Thyroid gland (tissue), 4 donors: ENCODE measurements at regions not wholly inside any gene's neighbourhood (a gene's known extent, or its start where the extent isn't known, plus 50 kb on each side); places are given as distances from the start of the nearest gene placed in this dataset.

Experiments
- DNase-seq, 2 donors: peaks; one replicate each; pipeline ENCODE4 v3.0.0-alpha.2; 2019
- H3K27ac ChIP-seq, 3 donors: fragments of 200-600 bp; sonication (generic); 1 replicate in 2 of 3; 2 replicates in 1 of 3; pipeline ENCODE4 v1.5.1; 2016 to 2019; ENCODE audit warnings: mild to moderate bottlenecking in 1 of 3, moderate library complexity in 1 of 3
- H3K27me3 ChIP-seq: fragments of 200-600 bp; sonication (generic); one replicate; pipeline ENCODE4 v1.5.1; 2019
- H3K36me3 ChIP-seq, 2 donors: fragments of 200-600 bp; sonication (generic); one replicate each; pipeline ENCODE4 v1.5.1; 2016 to 2019
- H3K4me1 ChIP-seq, 2 donors: fragments of 200-600 bp; sonication (generic); one replicate each; pipeline ENCODE4 v1.5.1; 2017 to 2019
- H3K4me3 ChIP-seq, 3 donors: fragments of 200-600 bp; sonication (generic); replicated peaks in 1 of 3; 1 replicate in 2 of 3; 2 replicates in 1 of 3; pipeline ENCODE4 v1.5.1; 2016; ENCODE audit warnings: mild to moderate bottlenecking in 1 of 3
- H3K9me3 ChIP-seq: fragments of 200-600 bp; sonication (generic); one replicate; pipeline ENCODE4 v1.5.1; 2017
- POLR2A ChIP-seq, 2 donors: fragments of 450-650 bp; IDR thresholded peaks; one replicate each; pipeline ENCODE4 v1.6.1; 2017; ENCODE audit warnings: antibody characterized with exemption in 2 of 2, mild to moderate bottlenecking in 2 of 2, moderate library complexity in 1 of 2
- WGBS, 2 donors: methylation state at CpG; one replicate each; pipeline ENCODE4 v1.1.5; 2017; 5-methylcytosine and 5-hydroxymethylcytosine counted together
- intact Hi-C: fragments of 100-400 bp; cut with DNase I; formaldehyde crosslinking; loops from one replicate; pipeline ENCODE4 v1.15.1; 2023
- TF ChIP-seq, protein P1 (sequence below), 6 experiments: fragments of 200-600 bp in 3 of 6; fragments of 450-650 bp in 3 of 6; sonication (generic) in 3 of 6; IDR thresholded peaks; one replicate each; pipeline ENCODE4 v1.5.1; 2016 to 2019; ENCODE audit warnings: antibody characterized with exemption in 6 of 6, mild to moderate bottlenecking in 2 of 6, inconsistent platforms in 1 of 6, moderate library complexity in 1 of 6

DNA sequence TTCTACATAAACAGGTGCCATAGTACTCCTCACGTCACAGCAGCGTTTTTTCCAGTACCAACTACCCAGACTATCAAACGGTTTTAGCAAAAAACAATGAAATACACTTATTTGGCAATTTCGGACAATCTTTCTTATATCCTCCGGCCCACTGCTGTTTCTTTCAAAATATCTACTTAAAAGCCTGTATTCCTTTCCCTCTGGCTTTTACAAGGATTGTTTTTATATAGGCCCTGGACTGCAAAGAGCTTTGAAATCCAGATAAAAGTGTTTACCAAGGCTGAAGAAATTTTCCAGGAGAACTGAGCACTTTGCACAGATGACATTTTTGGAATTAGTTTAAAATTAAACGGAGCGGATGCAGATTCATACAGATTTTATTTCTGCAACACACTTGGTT is 255.9 kb upstream of the STARD13 start:
- intact Hi-C loops: loop anchor here (5.0 to 10.0 kb wide), 3 partner anchors 181 to 954 kb away; partner anchors contain the start of gene PDS5B
- Histone ChIP-seq H3K36me3 (no peaks in the 10 kb centered on the region), H3K9me3 (no peaks in the 10 kb centered on the region), H3K4me3 (peak overlapping the region in 1 of 3 donors; percentile 15), H3K27ac (peak overlapping the region; percentile 96 to 98 (median 96)), H3K4me1 (peaks cover 16 to 18% of the 10 kb centered on the region in 2 donors), H3K27me3 (no peaks in the 10 kb centered on the region)
- no peak for DNase-seq
- 68 to 73% methylated on average over 7 of the region's 7 CpGs for WGBS, 2 donors
- TF ChIP-seq, protein P1, sequence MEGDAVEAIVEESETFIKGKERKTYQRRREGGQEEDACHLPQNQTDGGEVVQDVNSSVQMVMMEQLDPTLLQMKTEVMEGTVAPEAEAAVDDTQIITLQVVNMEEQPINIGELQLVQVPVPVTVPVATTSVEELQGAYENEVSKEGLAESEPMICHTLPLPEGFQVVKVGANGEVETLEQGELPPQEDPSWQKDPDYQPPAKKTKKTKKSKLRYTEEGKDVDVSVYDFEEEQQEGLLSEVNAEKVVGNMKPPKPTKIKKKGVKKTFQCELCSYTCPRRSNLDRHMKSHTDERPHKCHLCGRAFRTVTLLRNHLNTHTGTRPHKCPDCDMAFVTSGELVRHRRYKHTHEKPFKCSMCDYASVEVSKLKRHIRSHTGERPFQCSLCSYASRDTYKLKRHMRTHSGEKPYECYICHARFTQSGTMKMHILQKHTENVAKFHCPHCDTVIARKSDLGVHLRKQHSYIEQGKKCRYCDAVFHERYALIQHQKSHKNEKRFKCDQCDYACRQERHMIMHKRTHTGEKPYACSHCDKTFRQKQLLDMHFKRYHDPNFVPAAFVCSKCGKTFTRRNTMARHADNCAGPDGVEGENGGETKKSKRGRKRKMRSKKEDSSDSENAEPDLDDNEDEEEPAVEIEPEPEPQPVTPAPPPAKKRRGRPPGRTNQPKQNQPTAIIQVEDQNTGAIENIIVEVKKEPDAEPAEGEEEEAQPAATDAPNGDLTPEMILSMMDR (IDR thresholded peaks at IDR 0.05): no peak

DNA sequence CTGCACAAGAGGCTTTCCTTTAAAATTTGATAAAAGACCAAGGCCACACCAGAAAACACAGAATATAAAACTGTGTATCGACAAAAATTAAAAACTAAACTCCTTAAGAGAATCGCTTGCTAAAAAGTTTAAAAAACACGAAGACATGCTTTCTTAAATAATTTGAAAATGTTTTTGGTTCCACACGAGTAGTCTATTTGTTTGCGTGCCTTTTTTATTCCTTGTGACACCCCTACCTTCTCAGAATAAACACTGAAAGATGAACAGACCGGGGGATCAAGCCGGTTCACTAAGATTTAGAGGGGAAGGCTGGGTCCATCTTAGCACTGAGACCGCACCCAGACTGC is 256.4 kb upstream of the STARD13 start:
- 8 to 10% methylated on average over 8 of the region's 8 CpGs for WGBS, 2 donors
- Histone ChIP-seq H3K4me3 (peak overlapping the region in 2 of 3 donors; percentile 15 to 31), H3K4me1 (peaks cover 13 to 18% of the 10 kb centered on the region in 2 donors), H3K36me3 (no peaks in the 10 kb centered on the region), H3K27me3 (no peaks in the 10 kb centered on the region), H3K27ac (peak overlapping the region; percentile 96 to 98 (median 96)), H3K9me3 (no peaks in the 10 kb centered on the region)
- DNase-seq: no peak
- intact Hi-C loops: loop anchor here (5.0 to 10.0 kb wide), 3 partner anchors 180 to 955 kb away; partner anchors contain the start of gene PDS5B
- TF ChIP-seq, protein P1 (IDR thresholded peaks at IDR 0.05): no peak
- TF ChIP-seq POLR2A (IDR thresholded peaks at IDR 0.05): no peak

DNA sequence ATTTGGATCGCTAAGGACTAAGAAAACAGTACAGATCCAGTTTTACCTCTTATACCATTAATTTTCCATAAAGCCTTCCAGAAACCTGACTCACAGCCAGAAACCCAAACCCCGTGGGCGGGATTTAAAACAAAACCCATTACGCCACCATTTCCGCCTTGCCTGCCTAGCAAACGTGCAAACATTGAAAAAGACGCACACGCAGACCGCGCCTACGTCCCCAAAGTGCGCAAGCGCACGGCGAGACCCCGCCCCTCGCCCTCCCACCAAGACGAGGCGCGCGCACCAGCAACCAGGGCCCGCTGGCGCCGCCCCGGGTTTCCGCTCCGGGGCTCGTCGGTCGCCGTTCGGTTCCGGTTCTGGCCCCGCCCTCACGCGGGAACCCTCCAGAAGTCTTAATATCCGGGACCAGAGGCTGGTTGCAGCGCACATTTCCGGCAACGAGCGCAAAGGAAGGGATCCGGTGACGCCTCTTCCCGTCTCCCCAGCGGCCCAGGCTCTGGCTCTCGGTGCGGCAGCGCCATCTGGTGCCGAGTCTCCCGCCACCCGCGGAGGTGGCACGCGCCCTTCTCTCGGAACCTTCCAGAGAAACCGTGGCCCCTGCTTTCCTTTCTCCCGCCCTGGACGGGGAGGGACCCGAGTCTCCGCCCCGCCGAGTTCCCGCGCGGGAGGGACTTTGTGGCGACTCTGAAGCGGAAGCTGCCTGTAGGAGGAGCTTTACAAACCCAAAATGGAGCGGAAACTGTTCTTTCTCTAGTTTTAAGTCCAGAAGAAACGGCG is 256.9 kb upstream of the STARD13 start:
- 1% methylated on average over 28 to 38 of the region's 70 CpGs for WGBS, 2 donors
- H3K4me3 ChIP-seq: peak overlapping the region in 2 of 3 donors; percentile 31 to 35
- intact Hi-C loops: loop anchor here (5.0 to 10.0 kb wide), 3 partner anchors 180 to 955 kb away; partner anchors contain the start of gene PDS5B
- no peaks in the 10 kb centered on the region for H3K9me3 ChIP-seq
- H3K27ac ChIP-seq: peak overlapping the region; percentile 96 to 98 (median 96)
- TF ChIP-seq, protein P1 (IDR thresholded peaks at IDR 0.05): peak; percentile 64 to 99 (median 90)
- TF ChIP-seq POLR2A (IDR thresholded peaks at IDR 0.05): peak in 1 of 2 donors; percentile 81
- peaks cover 13 to 18% of the 10 kb centered on the region in 2 donors for H3K4me1 ChIP-seq
- H3K36me3 ChIP-seq: no peaks in the 10 kb centered on the region
- H3K27me3 ChIP-seq: no peaks in the 10 kb centered on the region
- peak; percentile 99 for DNase-seq

DNA sequence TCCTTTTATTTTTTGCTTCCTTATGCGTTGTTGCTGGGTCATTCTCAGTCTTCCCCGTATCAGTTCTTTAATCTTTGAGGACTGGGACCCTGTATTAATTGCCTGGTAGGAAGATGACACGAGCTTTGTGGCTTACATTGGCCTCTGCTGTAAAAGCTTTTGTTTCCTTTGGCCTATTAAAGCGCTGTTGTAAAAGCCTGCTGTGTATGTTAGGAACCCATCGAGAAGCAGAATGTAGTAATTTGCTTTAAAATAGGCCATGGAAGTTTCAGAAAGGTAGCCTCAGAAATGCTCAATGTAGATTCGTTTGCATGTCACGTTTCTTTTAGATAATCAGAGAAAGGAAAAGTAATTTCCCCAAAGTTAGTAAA is 257.5 kb upstream of the STARD13 start:
- H3K4me3 ChIP-seq: peak overlapping the region in 2 of 3 donors; percentile 29 to 35
- intact Hi-C loops: loop anchor here (5.0 to 10.0 kb wide), 3 partner anchors 179 to 956 kb away; partner anchors contain the start of gene PDS5B
- TF ChIP-seq POLR2A (IDR thresholded peaks at IDR 0.05): no peak
- TF ChIP-seq, protein P1 (IDR thresholded peaks at IDR 0.05): no peak
- peak overlapping the region; percentile 96 to 98 (median 96) for H3K27ac ChIP-seq
- H3K4me1 ChIP-seq: peaks cover 13 to 18% of the 10 kb centered on the region in 2 donors
- no peaks in the 10 kb centered on the region for H3K36me3 ChIP-seq
- no peaks in the 10 kb centered on the region for H3K27me3 ChIP-seq
- DNase-seq: no peak
- H3K9me3 ChIP-seq: no peaks in the 10 kb centered on the region
- WGBS, 2 donors: 4 to 6% methylated on average over 7 of the region's 7 CpGs
